Hematopoietic multipotent progenitor cell treated with erythropoietin and hydrocortisone succinate and interleukin-3 and kit ligand, for 8 days (in vitro differentiated cells): ENCODE measurements at regions not wholly inside any gene's neighbourhood (a gene's known extent, or its start where the extent isn't known, plus 50 kb on each side); places are given as distances from the start of the nearest gene placed in this dataset.
A peak's percentile ranks its signal among the peaks of the same experiment; 100 is the strongest.
"Not testable (repeated sequence)": the region's sequence is repeated elsewhere in the genome, so short reads cannot be mapped to it uniquely, and the experiment has no call there.

Experiments used
- DNase-seq: peaks from one replicate; pipeline ENCODE4 v3.0.0-alpha.2; 2015

GRCh38 chr6:144660561-144661115 is 375.5 kb downstream of the UTRN start:
- no peak for DNase-seq

GRCh38 chr6:144661116-144661806 is 376.1 kb downstream of the UTRN start:
- no peak for DNase-seq

- DNase-seq = no peak
These were observed 377.8 kb downstream of the UTRN start for GRCh38 chr6:144662812-144663365.

- no peak for DNase-seq
These were observed 379.1 kb downstream of the UTRN start for GRCh38 chr6:144664281-144664680.

- DNase-seq = no peak
These were observed 379.8 kb downstream of the UTRN start for GRCh38 chr6:144664947-144665346.

DNA sequence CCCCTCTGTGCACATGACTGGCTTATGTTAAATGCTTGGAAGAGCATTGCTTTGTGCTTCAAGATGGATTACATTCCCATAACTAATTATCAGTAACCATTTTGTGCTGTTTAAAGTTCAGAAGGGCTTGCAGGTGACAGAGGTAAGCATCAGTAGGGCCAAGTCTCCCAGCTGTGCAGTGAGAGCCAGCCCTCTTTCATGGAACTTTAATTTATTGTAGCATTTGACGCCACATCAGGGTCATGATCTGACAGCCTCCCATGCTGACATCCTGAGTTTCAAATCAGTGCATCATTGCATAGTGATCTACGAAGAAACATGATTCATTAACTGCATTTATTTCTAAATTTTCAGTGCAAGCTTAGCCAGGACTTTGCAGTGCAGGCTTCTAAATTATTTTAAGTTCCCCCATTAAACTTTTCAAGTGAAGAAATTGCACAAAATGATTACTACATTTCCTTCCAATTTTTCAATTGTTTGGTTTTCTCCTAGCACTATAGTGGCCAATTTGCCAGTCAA is 380.9 kb downstream of the UTRN start:
- DNase-seq = no peak

- no peak for DNase-seq
These were observed 381.6 kb downstream of the UTRN start for GRCh38 chr6:144666781-144667180.

DNA sequence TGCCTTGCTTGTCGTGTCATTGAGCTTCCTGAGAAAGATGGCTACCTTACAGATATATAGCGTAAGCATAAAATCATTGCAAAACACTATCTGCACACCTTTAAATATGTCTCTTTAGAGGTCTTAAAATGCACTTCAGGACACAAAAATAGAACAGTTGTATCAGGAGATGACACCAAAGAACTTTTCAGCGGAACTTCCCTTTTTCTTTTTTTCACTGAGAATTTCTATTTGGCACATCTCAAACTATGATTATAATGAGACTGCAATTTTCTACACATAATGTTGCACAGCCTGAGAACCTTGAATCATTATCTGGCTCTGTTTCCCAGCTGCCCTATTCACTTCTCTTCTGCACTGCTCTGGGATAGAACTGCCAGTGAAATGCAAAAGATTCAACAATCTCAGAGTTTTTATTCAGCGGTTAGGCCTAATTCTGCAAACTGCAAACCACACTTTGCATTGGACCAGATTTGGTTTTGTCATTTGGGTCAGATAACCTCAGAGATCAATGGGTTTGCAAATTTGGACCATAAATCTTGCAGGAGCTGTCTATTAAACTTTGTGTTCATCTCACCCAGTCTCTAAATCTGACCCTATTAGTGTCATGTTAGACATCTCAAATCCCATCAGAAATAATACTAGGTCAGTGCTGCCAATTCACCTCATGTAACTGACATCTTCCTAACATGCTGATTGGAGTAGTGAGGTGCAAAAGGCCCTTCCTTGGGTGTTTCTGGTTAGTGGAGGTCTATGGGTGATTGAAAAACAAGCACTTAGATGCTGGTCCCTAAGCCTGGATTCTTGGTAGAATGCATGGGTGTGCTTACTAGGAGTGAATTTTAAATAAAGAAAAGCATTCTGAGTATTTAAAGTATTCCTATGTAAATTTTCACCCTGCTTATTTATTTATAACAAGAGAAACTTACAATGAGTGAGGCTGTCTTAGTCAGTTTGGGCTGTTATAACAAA is 382.7 kb downstream of the UTRN start:
- DNase-seq = no peak

GRCh38 chr6:144670259-144670658 is 385.1 kb downstream of the UTRN start:
- not testable (repeated sequence) for DNase-seq

GRCh38 chr6:144673807-144674206 is 388.7 kb downstream of the UTRN start:
- DNase-seq = no peak

- no peak for DNase-seq
These were observed 390.2 kb downstream of the UTRN start for GRCh38 chr6:144675231-144675861.

DNA sequence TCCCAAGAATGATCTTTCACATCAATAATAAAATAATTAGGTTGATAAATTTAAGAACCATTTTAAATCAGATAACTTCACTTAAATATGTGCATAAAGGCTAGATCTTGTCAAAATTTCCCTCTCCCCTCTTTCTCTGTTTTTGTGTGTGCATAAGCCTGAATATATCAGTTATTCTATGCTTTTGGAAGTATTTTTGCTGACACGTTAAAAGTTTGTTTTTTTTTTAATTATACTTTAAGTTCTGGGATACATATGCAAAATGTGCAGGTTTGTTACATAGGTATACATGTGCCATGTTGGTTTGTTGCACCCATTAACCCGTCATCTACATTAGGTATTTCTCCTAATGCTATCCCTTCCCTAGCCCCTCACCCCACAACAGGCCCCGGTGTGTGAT is 391.2 kb downstream of the UTRN start:
- not testable (repeated sequence) for DNase-seq

DNA sequence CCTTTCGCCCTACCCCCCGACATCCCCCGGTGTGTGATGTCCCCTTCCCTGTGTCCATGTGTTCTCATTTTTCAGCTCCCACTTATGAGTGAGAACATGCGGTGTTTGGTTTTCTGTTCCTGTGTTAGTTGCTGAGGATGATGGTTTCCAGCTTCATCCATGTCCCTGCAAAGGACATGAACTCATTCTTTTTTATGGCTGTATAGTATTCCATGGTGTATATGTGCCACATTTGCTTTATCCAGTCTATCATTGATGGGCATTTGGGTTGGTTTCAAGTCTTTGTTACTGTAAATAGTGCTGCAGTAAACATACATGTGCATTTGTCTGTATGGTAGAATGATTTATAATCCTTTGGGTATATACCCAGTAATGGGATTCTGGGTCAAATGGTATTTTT is 392.1 kb downstream of the UTRN start:
- not testable (repeated sequence) for DNase-seq

GRCh38 chr6:144678844-144679243 is 393.7 kb downstream of the UTRN start:
- peak; percentile 16 for DNase-seq

- no peak for DNase-seq
These were observed 396.2 kb downstream of the UTRN start for GRCh38 chr6:144681334-144681733.

- no peak for DNase-seq
These were observed 398.3 kb downstream of the UTRN start for GRCh38 chr6:144683216-144684070.

GRCh38 chr6:144688713-144689112 is 403.6 kb downstream of the UTRN start:
- no peak for DNase-seq

DNA sequence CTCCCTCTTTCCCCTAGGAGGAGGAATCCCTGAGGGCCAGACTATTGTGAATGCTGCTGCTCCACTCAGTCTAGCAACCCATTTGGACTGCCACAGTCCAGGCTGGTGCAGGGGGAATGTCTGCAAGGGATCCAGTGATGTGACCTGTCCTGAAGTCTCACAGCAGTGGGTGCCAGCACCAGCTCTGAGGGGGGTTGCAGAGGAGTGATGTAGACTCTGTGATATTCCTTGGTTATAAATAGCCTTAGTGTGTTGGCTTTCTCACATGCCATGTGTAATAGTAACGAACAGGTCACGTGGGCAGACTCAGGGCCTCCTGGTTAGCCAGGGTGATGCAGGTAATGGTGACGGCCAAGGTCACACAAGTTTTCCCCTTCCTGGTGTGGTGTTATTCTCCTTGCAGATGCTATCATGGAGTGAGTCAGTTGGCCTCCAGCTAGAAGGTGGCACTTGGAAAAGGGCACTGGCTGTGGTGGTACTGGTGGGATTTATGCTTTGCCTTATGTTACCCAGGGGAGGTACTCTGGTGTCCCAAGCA is 404.4 kb downstream of the UTRN start:
- no peak for DNase-seq

DNA sequence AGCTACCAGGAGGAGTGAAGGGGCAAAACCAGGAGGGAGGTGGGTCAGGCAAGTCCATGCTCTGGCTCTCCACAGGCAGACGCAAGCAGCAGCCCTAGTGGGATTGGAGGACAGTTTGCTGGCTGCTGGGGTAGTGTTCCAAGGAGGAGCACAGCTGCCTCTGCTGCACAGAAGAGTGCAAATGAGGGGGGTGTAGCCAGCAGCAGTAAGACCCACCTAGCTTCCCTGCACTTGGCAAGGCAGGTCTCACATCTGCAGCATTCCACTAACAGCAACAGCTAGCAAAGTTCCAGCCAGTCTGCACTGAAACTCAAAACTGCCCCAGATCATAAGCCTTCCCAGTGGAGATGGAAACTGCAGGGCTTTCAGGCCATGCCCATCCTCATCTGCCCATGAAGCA is 405.0 kb downstream of the UTRN start:
- no peak for DNase-seq

DNA sequence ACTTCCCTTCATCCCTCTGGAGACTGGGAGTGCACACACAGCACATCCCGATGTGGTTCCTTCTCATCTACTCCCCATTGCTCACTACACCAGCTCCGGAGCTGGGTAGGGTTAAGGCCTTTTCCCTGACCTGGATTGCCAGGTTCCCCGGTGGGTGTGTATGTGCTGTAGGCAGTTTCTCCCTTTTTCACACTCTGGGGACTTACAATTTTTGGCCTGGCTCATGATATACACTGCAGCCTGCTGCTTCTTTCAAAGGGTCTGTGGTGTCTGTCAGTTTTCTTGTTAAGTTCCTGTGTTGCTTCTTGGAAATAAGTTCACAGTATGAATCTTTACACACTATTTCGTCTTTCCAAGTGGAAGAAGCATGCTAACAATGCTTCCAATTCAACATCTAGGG is 405.5 kb downstream of the UTRN start:
- no peak for DNase-seq

DNA sequence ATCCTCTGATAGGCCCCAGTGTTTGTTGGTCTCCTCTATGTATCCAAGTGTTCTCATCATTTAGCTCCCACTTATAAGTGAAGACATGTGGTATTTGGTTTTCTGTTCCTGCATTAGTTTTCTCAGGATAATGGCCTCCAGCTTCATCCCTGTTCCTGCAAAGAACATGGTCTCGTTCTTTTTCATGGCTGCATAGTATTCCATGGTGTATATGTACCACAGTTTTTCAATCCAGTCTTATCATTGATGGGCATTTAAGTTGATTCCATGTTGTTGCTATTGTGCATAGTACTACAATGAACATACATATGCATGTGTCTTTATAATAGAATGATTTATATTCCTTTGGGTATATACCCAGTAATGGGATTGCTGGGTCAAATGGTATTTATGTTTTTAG is 406.9 kb downstream of the UTRN start:
- DNase-seq = not testable (repeated sequence)
